Neural crest cell (in vitro differentiated cells): ENCODE measurements at regions not wholly inside any gene's neighbourhood (a gene's known extent, or its start where the extent isn't known, plus 50 kb on each side); places are given as distances from the start of the nearest gene placed in this dataset.

Experiments
- DNase-seq: peaks from one replicate; pipeline ENCODE4 v3.0.0; 2021; ENCODE audit warnings: low read depth, mixed read lengths, low spot score
- H3K27ac Mint-ChIP-seq: one replicate; pipeline ENCODE4 v1.8.0; 2021; ENCODE audit warnings: mild to moderate bottlenecking, mixed read lengths; ENCODE audit not compliant: unreplicated experiment
- H3K27me3 Mint-ChIP-seq: 2 replicates; pipeline ENCODE4 v1.8.0; 2021; ENCODE audit warnings: low read depth, mild to moderate bottlenecking, mixed read lengths
- H3K36me3 Mint-ChIP-seq: 2 replicates; pipeline ENCODE4 v1.8.0; 2021; ENCODE audit warnings: low read depth, mild to moderate bottlenecking, mixed read lengths
- H3K4me1 Mint-ChIP-seq: 2 replicates; pipeline ENCODE4 v1.8.0; 2021; ENCODE audit warnings: mixed read lengths
- H3K4me3 Mint-ChIP-seq: one replicate; pipeline ENCODE4 v1.8.0; 2021; ENCODE audit warnings: mild to moderate bottlenecking, mixed read lengths
- H3K9me3 Mint-ChIP-seq: 2 replicates; pipeline ENCODE4 v1.8.0; 2021; ENCODE audit warnings: mixed read lengths
- TF ChIP-seq, protein P1 (sequence below): fragments of 200-600 bp; sonication (generic); conservative IDR thresholded peaks from 2 replicates; pipeline ENCODE4 v1.5.0; 2021; ENCODE audit warnings: antibody characterized with exemption, mild to moderate bottlenecking

DNA sequence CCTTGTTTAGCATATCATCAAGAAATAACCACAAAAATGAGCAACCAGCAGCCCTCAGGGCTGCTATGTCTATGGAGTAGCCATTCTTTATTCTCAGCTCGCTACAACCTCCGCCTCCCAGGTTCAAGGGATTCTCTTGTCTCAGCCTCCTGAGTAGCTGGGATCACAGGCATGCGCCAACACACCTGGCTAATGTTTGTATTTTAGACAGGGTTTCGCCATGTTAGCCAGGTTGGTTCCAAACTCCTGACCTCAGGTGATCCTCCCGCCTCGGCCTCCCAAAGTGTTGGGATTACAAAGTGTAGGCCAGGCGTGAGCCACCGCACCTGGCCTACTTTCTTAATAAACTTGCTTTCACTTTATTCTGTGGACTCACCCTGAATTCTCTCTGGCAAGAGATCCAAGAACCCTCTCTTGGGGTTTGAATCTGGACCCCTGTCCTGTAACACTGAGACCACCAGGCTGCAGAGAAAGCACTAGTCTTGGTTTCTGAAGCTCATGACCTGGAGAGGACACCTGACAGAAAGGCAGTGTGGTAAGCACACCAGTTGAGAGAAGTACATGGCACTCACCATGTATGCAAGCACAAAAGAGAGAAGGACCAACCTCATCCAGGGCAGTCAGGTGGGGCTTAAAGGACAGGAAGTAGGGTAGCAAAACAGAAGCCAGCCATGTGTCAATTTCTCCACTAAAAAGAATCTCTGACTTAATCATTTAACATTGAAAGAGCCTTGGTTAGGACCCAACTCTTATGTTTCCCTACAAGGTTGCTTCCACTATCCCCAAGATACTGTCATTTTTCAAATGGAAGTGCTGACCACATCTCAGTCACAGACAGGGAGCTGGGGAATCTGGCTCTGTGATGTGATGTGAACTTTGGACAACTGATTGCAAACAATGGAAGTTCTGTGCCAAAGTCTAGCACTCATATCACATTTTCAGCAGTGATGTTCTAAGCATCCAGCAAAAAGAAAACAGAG is 97.4 kb upstream of the DST start:
- DNase-seq: no peak
- TF ChIP-seq, protein P1, sequence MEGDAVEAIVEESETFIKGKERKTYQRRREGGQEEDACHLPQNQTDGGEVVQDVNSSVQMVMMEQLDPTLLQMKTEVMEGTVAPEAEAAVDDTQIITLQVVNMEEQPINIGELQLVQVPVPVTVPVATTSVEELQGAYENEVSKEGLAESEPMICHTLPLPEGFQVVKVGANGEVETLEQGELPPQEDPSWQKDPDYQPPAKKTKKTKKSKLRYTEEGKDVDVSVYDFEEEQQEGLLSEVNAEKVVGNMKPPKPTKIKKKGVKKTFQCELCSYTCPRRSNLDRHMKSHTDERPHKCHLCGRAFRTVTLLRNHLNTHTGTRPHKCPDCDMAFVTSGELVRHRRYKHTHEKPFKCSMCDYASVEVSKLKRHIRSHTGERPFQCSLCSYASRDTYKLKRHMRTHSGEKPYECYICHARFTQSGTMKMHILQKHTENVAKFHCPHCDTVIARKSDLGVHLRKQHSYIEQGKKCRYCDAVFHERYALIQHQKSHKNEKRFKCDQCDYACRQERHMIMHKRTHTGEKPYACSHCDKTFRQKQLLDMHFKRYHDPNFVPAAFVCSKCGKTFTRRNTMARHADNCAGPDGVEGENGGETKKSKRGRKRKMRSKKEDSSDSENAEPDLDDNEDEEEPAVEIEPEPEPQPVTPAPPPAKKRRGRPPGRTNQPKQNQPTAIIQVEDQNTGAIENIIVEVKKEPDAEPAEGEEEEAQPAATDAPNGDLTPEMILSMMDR: no peak
- H3K4me3 Mint-ChIP-seq: no peak overlapping the region
- H3K36me3 Mint-ChIP-seq: no peaks in the 10 kb centered on the region
- H3K27me3 Mint-ChIP-seq: no peaks in the 10 kb centered on the region
- peaks cover 29% of the 10 kb centered on the region for H3K4me1 Mint-ChIP-seq
- H3K9me3 Mint-ChIP-seq: no peaks in the 10 kb centered on the region
- H3K27ac Mint-ChIP-seq: no peak overlapping the region

DNA sequence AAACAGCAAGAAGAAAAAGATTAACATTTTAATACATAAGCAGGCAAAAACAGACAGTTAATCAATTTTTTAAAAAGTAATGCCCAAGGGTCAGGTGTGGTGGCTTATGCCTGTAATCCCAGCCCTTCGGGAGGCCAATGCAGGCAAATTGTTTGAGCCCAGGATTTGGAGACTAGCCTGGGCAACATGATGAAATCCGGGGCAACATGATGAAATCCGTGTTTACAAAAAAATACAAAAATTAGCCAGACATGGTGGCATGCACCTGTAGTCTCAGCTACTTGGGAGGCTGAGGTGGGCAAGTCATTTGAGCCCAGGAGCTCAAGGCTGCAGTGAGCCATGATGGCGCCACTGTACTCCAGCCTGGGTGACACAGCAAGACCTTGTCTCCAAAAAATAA is 94.1 kb upstream of the DST start:
- no peak overlapping the region for H3K4me3 Mint-ChIP-seq
- TF ChIP-seq, protein P1: no peak
- no peaks in the 10 kb centered on the region for H3K27me3 Mint-ChIP-seq
- H3K27ac Mint-ChIP-seq: no peak overlapping the region
- H3K9me3 Mint-ChIP-seq: no peaks in the 10 kb centered on the region
- DNase-seq: no peak
- H3K4me1 Mint-ChIP-seq: peaks cover 5% of the 10 kb centered on the region
- no peaks in the 10 kb centered on the region for H3K36me3 Mint-ChIP-seq

DNA sequence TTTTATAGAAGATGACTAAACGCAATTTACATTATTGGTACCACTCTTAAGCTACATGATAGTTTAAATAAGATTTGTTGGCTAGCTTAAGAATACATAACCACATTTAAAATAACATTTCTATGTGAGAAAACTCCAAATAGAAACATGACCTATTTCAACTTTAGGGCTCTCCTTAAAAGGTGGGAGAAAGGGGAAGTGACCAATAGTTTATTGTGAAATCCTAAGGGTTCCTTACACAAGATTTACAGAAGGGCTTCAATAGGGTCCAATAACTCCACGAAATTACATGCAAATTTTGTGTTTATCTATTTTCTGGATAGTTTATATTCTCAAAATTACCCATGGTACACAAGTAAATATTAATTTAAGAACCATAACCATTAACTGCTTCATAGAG is 91.6 kb upstream of the DST start:
- no peak for DNase-seq
- no peaks in the 10 kb centered on the region for H3K27me3 Mint-ChIP-seq
- no peaks in the 10 kb centered on the region for H3K4me1 Mint-ChIP-seq
- TF ChIP-seq, protein P1: no peak
- no peak overlapping the region for H3K27ac Mint-ChIP-seq
- H3K9me3 Mint-ChIP-seq: no peaks in the 10 kb centered on the region
- no peak overlapping the region for H3K4me3 Mint-ChIP-seq
- H3K36me3 Mint-ChIP-seq: no peaks in the 10 kb centered on the region

DNA sequence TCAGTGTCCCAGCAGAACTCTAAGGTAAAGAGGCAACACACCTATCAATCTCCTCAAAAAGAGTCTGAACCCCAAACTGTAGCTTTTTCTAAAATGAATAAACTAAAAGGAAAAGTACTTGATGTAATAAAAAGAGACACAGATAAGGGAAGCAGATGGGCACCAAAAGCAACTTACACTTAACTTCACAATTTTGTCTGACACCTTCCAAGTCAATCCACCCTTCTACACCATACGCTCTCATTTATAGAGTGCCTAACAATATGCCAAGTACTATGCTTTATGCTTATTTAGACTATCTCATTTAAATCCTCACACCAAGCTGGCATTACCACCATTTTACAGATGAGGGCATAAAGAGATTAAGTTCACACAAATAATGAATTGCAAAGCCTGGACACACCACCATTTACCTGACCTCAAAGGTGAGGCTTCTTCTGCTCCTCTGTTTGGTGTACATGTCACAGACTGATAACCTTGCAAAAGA is 90.6 kb upstream of the DST start:
- Mint-ChIP-seq H3K9me3 (no peaks in the 10 kb centered on the region), H3K27ac (no peak overlapping the region), H3K4me3 (no peak overlapping the region), H3K4me1 (no peaks in the 10 kb centered on the region), H3K36me3 (no peaks in the 10 kb centered on the region), H3K27me3 (no peaks in the 10 kb centered on the region)
- DNase-seq: no peak
- TF ChIP-seq, protein P1: no peak

DNA sequence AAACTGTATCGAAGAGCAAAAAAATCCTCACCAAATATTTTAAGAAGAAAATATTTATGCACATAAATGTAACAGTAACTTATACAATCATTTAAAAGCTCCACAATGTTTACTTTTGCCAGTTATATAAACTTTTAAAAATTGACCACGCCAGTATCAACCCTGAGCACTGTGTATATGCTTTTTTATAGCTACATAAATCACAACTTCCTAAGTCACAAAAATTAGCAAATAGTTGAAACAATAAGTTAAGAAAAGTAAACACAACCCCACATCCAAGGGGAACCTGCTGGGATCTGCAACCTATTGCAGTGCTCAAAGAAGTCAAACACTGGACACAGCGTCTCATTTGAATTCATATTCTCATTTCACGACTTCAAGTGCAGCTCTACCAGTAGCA is 89.8 kb upstream of the DST start:
- no peak for DNase-seq
- H3K4me1 Mint-ChIP-seq: no peaks in the 10 kb centered on the region
- TF ChIP-seq, protein P1: no peak
- H3K27ac Mint-ChIP-seq: no peak overlapping the region
- no peaks in the 10 kb centered on the region for H3K9me3 Mint-ChIP-seq
- H3K36me3 Mint-ChIP-seq: no peaks in the 10 kb centered on the region
- H3K27me3 Mint-ChIP-seq: no peaks in the 10 kb centered on the region
- H3K4me3 Mint-ChIP-seq: no peak overlapping the region
